ENCODE measurements at regions not wholly inside any gene's neighbourhood (a gene's known extent, or its start where the extent isn't known, plus 50 kb on each side); places are given as distances from the start of the nearest gene placed in this dataset.

- Histone ChIP-seq H3K36me3 (ENCODE audit: insufficient read depth, low read length) (no peaks in the 10 kb centered on the region), H3K9me3 (ENCODE audit: control insufficient read depth in 1 of 2, insufficient read depth in 1 of 2, low read length in 2 of 2) (no peaks in the 10 kb centered on the region), H3K4me3 (ENCODE audit: low read length) (no peak overlapping the region), H3K4me1 (ENCODE audit: insufficient read depth, low read length) (no peaks in the 10 kb centered on the region), H3K27ac (ENCODE audit: low read depth in 1 of 2, low read length in 2 of 2) (no peak overlapping the region), H3K27me3 (ENCODE audit: control insufficient read depth in 1 of 2, insufficient read depth in 2 of 2, low read length in 2 of 2) (no peaks in the 10 kb centered on the region)
- no peak overlapping the region for H3K27ac Mint-ChIP-seq
- POLR2A ChIA-PET = no interaction called here
- intact Hi-C loops (cut with DNase I, micrococcal nuclease) = no loop called here
- no peaks in the 10 kb centered on the region for H3K36me3 Mint-ChIP-seq (ENCODE audit: low read depth)
- TF ChIP-seq, protein P1, sequence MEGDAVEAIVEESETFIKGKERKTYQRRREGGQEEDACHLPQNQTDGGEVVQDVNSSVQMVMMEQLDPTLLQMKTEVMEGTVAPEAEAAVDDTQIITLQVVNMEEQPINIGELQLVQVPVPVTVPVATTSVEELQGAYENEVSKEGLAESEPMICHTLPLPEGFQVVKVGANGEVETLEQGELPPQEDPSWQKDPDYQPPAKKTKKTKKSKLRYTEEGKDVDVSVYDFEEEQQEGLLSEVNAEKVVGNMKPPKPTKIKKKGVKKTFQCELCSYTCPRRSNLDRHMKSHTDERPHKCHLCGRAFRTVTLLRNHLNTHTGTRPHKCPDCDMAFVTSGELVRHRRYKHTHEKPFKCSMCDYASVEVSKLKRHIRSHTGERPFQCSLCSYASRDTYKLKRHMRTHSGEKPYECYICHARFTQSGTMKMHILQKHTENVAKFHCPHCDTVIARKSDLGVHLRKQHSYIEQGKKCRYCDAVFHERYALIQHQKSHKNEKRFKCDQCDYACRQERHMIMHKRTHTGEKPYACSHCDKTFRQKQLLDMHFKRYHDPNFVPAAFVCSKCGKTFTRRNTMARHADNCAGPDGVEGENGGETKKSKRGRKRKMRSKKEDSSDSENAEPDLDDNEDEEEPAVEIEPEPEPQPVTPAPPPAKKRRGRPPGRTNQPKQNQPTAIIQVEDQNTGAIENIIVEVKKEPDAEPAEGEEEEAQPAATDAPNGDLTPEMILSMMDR (IDR thresholded peaks at IDR 0.05) = no peak
- DNase-seq = no peak
- no peaks in the 10 kb centered on the region for H3K4me1 Mint-ChIP-seq (ENCODE audit: low read depth)
- ATAC-seq (ENCODE audit: poor library complexity) = no peak
- H3K27me3 Mint-ChIP-seq = peaks cover 6% of the 10 kb centered on the region
- CTCF ChIA-PET = no interaction called here
- H3K4me3 Mint-ChIP-seq = no peak overlapping the region
- no peaks in the 10 kb centered on the region for H3K9me3 Mint-ChIP-seq
Observed at GRCh38 chr1:232283864-232284263, 346.1 kb downstream of the SIPA1L2 start.

- Histone ChIP-seq H3K27ac (ENCODE audit: low read depth in 1 of 2, low read length in 2 of 2) (no peak overlapping the region), H3K36me3 (ENCODE audit: insufficient read depth, low read length) (no peaks in the 10 kb centered on the region), H3K9me3 (ENCODE audit: control insufficient read depth in 1 of 2, insufficient read depth in 1 of 2, low read length in 2 of 2) (no peaks in the 10 kb centered on the region), H3K4me3 (ENCODE audit: low read length) (no peak overlapping the region), H3K4me1 (ENCODE audit: insufficient read depth, low read length) (no peaks in the 10 kb centered on the region), H3K27me3 (ENCODE audit: control insufficient read depth in 1 of 2, insufficient read depth in 2 of 2, low read length in 2 of 2) (no peaks in the 10 kb centered on the region)
- TF ChIP-seq, protein P1 (IDR thresholded peaks at IDR 0.05) = no peak
- DNase-seq (no peak), ATAC-seq (ENCODE audit: poor library complexity) (no peak)
- Mint-ChIP-seq H3K9me3 (no peaks in the 10 kb centered on the region), H3K4me3 (no peak overlapping the region), H3K27me3 (peaks cover 6% of the 10 kb centered on the region), H3K27ac (no peak overlapping the region), H3K4me1 (ENCODE audit: low read depth) (no peaks in the 10 kb centered on the region), H3K36me3 (ENCODE audit: low read depth) (no peaks in the 10 kb centered on the region)
- ChIA-PET CTCF (interaction anchor here (0.6 kb wide), 1 partner anchor 1805 kb away, joined by 3 read pairs; no protein-coding TSS in a partner anchor), POLR2A (no interaction called here)
- intact Hi-C loops (cut with DNase I, micrococcal nuclease) = no loop called here
Observed at GRCh38 chr1:232282498-232282897, 347.4 kb downstream of the SIPA1L2 start.

DNA sequence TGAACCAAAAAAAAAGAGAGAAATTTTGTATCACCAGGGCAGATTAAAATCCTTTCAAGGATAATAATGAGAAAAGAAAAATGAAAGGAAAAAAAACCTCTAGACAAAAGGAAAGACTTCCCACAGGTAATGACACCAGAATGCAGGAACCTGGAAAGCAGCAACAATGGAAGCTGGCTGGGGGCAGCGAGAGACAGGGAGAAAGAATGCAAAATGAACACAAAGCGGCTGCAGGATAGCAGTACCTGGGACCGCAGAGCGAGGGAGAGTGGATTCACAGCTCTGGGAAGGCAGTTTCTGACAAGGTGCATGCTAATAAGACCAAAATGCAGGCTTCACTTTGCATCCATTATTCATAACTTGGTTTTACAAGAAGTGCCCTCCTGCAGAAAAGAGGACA is 349.0 kb downstream of the SIPA1L2 start:
- CTCF ChIA-PET = no interaction called here
- no peaks in the 10 kb centered on the region for H3K9me3 Mint-ChIP-seq

More for the DNA sequence above, 349.0 kb downstream of the SIPA1L2 start:
- Mint-ChIP-seq H3K27ac (no peak overlapping the region), H3K4me1 (ENCODE audit: low read depth) (no peaks in the 10 kb centered on the region), H3K27me3 (peaks cover 10% of the 10 kb centered on the region), H3K4me3 (no peak overlapping the region), H3K36me3 (ENCODE audit: low read depth) (no peaks in the 10 kb centered on the region)
- H3K4me1 ChIP-seq (ENCODE audit: insufficient read depth, low read length) = no peaks in the 10 kb centered on the region
- POLR2A ChIA-PET = no interaction called here
- no peaks in the 10 kb centered on the region for H3K36me3 ChIP-seq (ENCODE audit: insufficient read depth, low read length)
- no peaks in the 10 kb centered on the region for H3K9me3 ChIP-seq (ENCODE audit: control insufficient read depth in 1 of 2, insufficient read depth in 1 of 2, low read length in 2 of 2)
- intact Hi-C loops (cut with DNase I, micrococcal nuclease) = no loop called here
- TF ChIP-seq, protein P1 (IDR thresholded peaks at IDR 0.05) = no peak
- ATAC-seq (ENCODE audit: poor library complexity) (no peak), DNase-seq (no peak)
- H3K27me3 ChIP-seq (ENCODE audit: control insufficient read depth in 1 of 2, insufficient read depth in 2 of 2, low read length in 2 of 2) = no peaks in the 10 kb centered on the region
- H3K27ac ChIP-seq (ENCODE audit: low read depth in 1 of 2, low read length in 2 of 2) = no peak overlapping the region
- H3K4me3 ChIP-seq (ENCODE audit: low read length) = no peak overlapping the region
